ENCODE measurements at regions not wholly inside any gene's neighbourhood (a gene's known extent, or its start where the extent isn't known, plus 50 kb on each side); places are given as distances from the start of the nearest gene placed in this dataset.

DNA sequence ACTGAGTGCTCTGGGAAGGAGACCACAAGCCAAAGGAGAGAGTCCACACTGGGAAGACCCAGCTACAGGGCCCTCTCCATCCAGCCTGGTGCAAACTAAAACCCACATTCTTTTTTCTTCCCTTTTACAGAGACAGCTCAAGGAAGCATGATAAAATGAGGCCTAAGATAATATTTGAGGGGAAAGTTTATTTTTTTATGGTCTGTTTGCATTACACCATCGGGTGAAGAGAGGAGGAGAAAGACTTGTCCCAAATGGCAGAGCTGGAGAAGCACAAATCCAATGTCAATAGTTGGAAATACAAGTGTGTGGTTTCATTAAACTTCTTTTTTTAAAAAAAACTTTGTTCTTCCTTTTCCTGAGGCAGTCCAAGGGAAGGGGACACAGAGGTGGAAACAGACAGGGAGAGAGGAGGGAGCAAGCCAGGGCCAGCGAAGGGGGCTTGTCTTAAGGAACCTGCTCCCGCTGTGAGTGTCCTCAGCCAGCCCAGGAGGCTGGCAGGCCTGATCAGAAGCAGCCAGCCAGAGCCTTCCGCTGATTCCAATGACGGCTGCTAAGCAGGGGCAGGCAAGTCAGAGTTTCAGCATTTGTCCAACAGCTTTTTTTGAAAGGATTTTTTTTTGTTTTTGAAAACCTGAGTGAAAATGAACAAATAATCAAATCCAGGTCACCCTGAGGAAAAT lies 203.8 kb upstream of the SIX2 start:
- peak; percentile 10 for DNase-seq (ENCODE audit: low read depth)

DNA sequence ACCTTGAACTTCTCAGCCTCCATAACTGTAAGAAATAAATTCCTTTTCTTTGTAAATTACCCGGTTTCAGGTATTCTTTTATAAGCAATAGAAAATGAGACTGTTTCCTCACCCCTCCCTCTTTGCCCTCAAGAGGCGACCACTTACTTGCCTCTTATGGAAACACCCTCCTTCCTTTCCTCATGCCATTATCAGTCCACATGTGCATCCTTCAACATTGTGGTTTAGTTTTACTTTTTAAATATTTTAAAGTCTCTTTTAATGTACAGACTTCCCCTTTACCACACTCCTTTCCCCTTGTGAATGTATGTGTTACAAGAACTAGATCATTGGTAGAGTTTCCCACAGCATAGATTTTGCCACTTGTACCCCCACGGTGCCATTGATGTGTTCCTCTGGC lies 202.4 kb upstream of the SIX2 start:
- DNase-seq (ENCODE audit: low read depth): no peak

DNA sequence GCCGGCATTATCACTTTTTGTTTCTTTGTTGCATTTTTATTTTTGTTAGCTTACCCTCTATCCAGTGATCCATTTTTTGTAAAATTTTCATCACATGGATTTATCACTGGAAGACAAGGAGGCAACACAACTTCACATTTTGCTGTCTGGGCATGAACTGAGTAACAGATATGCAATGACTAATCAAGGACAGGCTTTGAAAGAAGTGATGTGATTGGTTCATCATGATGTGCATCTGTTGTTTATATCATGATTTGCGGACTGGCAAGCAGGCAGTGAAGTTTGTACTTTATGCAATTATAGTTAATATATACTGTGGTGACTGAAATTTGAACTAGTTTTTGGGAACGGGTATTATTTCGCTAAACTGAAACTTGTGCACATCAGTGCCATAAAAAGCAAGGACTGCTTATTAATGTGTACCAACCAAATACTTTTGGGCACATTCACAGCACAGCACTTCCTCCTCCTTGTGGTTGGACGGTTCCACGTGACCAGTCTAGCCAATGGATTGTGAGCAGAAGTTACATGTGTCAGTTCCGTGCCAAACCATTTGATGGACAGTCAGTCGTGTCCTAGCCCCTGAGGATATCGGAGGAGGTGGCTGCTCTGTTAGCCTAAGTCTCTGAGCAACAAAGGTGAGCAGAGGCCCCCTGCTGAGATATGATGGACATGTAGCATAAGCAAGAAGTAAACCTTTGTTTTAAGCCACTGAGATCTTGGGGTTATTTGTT lies 201.4 kb upstream of the SIX2 start:
- DNase-seq (ENCODE audit: low read depth): peak; percentile 16

DNA sequence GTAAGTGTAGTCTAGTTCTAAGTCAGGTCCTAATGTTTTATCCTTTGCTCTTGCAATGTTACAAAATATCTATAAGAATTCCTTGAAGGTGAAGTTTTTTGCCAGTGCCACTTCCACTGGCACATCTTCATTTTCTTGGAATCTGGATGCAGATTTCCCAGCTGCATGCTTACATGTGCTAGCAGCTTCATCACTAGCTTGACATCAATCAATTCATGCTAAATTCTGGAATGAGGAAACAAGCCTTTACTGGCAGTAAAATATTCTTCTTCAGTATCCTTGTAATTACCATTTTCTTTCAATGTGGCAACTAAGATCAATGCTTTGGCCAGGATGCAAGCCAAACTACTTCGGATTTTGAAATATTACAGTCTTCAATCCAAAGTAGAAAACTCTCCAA lies 200.6 kb upstream of the SIX2 start:
- DNase-seq (ENCODE audit: low read depth): no peak

DNA sequence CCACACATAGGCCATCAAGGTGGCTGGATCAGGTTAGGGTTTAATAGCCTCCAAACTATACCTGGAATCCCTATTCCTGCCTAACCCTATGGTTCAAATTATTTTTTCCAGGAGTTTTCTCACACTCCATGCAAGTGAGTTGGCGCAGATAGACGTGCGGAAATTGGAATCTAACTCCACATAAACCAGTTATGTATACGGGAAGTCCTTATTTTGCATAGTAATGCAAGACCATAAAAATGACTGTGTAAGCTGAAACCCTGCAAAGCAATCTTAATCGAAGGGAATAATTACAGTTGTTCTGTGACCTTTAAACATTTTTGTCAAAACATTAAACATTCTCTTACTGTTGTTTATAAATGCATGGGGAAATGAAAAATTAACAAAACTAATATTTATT lies 200.1 kb upstream of the SIX2 start:
- DNase-seq (ENCODE audit: low read depth): no peak

DNA sequence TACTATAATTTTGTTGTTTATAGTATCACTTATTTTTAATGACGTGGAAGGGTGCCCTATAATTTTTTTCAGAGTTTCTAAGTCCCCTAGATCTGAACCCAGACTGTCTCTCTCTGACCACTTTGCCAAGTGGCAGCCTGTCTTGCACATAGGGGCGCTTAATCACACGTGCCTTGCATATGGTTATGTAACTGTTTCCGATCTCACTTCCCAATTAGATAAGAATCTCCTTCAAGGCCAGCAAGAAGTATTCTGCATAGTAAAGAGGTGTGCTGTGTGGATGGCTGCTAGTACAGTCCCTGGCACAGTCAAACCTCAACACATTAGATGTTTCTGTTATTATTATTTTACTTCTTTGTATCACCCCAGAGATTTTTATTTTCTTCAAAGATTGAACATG lies 197.8 kb upstream of the SIX2 start:
- no peak for DNase-seq (ENCODE audit: low read depth)

DNA sequence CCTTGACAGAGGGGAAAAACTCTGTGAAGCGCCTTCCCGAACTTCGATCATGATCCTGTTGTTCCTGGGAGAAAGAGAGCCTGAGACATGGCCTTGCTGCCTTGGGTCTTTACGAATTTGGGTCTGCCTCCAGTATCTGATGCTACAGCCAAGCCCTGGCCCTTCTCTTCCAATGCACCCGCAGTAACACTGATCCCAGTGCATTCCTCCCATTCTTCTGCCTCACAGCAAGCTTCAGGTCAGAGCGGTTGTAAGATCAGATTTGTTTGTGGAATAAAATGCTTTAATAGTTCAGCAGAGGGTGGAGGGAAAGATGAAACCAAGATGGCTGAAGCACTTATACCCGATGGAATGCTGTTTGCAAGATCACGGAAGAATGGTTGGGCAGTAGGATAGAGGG lies 196.7 kb upstream of the SIX2 start:
- DNase-seq (ENCODE audit: low read depth): no peak

DNA sequence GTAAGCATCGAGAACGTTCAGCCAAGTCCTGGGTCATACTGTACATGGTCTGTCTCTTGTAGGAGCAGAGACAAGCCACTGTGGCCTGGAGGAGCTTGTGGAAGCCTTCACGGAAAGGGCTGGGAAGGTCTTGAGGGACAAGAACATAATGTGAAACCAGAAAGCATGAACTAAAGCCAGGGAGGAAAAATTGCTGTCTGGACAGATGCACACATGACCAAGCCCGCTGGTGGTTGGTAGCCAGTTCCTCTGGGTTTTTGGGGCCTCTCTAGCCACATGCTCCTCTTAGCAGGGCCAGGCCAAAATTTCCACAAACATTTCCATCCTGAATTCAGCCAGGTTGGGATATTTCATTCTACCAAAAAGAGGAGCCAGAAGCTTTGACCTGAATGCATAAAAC lies 196.2 kb upstream of the SIX2 start:
- no peak for DNase-seq (ENCODE audit: low read depth)

DNA sequence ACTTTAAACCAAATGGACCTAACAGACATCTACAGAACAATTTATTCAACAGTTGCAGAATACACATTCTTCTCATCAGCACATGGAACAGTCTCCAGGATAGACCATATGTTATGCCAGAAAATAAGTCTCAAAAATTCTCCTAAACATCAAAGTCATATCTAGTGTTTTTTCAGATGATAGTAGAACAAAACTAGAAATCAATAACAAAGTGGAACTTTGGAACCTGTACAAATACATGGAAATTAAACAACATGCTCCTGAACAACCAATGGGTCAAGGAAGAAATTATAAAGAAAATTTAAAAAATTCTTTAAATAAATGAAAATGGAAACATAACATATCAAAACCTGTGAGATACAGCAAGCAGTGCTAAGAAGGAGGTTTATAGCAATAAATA lies 194.1 kb upstream of the SIX2 start:
- no peak for DNase-seq (ENCODE audit: low read depth)

DNA sequence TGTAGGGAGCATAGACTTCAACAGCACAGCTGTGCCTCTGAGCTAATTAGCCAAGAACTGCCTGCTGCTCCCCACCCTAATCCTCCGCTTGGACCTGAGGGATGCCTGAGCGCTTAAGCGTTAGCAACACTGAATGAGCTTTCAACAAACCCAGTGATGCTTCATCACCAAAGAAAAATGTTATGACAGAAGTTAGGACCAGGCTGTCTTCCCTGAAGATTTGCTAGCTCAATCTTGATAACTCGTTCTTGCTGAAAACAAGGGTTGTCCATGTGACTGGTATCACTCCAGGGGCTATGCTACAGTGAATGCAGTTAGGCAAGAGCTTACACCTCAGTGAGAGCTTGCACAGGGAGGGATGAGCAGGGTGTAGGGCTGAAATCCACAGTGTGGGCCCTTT lies 190.7 kb upstream of the SIX2 start:
- DNase-seq (ENCODE audit: low read depth): peak; percentile 60

DNA sequence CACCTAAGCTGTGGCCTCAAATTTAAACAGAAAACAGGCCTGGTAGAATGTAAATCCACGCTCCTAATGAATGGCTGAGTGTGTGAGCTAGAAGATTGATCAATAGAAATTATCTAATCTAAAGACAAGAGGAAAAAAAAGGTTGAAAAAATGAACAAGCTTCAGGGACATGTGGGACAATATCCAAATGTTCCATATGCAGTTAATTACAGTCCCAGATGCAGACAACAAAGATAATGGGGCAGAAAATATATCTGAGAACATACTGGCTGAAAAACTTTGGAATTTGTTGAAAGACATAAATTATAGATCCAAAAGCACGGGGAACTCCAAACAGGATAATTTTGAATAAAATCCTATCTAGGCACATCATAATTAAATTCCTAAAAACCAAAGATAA lies 186.7 kb upstream of the SIX2 start:
- no peak for DNase-seq (ENCODE audit: low read depth)

DNA sequence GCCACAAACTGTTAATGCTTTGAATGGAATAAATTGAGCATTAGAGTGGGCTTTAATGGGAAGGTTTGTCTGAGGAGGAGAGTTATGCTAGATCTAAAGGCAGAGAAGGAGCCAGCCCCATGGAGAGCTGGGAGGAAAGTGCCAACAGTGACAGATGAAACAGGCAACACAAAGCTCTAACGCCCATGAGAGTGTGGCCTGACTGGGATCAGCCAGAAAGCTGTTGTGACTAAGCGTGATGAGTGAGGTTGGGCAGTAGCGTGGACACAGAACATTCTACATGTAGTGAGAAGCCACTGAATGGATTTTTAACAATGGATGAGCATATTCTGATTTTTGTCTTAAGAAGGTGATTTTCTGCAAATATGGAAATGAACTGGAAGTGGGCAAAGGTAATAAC lies 185.3 kb upstream of the SIX2 start:
- no peak for DNase-seq (ENCODE audit: low read depth)

DNA sequence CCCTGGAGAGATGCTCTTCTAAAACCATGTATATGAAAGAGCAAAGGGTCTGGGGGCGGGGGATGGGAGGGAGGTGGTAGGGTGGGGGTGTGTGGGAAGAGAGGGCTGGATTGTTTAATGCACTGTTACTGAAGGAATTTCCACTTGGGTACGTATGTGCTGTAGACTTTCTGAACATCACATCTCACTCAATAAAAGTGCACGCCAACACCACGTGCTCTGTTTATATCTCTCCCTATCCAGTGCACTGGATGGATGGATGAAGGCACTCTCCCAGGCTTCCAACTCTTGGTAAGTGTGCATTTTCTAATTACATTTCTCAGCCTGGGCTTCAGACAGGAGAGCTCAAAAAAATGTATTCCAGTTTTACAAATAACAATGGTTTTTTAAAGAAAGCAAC lies 184.3 kb upstream of the SIX2 start:
- no peak for DNase-seq (ENCODE audit: low read depth)

DNA sequence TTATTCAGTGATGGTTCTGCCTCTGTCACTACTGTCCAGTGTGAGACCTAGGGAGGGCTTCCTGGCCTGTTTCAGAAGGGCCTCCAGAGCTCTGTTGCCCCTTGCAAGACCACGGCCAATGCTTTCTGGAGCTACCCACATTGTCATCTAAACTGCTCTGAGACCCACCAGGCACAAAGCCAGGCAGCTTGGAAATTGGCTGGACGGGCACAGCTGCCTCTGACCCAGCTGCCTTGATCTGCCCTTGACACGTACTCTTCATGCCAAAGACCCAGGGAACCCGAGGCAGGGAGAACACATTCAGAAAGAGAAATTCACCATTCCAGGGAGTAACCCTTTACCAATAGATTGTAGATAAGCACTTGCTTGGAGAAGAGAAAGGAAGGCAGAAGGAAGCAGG lies 183.7 kb upstream of the SIX2 start:
- DNase-seq (ENCODE audit: low read depth): no peak

DNA sequence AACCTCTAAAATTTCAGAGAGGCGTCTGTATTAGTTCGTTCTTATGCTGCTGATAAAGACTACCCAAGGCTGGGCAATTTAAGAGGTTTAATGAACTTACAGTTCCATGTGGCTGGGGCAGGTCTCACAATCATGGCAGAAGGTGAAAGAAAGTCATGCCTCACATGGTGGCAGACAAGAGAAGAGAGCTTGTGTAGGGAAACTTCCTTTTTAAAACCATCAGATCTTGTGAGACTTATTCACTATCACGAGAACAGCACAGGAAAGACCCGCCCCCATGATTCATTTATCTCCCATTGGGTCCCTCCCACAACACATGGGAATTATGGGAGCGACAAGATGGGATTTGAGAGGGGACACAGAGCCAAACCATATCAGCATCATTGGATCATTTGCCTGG lies 183.2 kb upstream of the SIX2 start:
- no peak for DNase-seq (ENCODE audit: low read depth)

DNA sequence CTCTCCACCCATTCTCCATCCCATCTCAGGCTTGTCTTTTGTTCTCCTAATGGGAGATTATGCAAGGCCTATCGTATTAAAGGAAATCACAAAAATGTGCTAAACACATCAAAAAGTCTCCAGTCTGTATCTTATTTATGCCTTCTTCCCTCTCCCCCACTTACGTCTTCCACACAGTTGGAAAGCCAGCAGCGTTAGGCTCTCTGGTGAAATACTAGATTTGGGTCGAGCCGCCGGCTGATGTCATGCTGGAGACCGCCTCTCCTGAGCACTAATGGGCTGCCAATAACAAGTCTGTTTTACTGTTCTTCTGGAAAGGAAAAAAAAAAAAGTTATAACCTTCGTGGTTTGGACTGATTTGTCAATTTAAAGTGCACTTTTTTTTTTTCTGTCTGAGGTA lies 182.7 kb upstream of the SIX2 start:
- no peak for DNase-seq (ENCODE audit: low read depth)

DNA sequence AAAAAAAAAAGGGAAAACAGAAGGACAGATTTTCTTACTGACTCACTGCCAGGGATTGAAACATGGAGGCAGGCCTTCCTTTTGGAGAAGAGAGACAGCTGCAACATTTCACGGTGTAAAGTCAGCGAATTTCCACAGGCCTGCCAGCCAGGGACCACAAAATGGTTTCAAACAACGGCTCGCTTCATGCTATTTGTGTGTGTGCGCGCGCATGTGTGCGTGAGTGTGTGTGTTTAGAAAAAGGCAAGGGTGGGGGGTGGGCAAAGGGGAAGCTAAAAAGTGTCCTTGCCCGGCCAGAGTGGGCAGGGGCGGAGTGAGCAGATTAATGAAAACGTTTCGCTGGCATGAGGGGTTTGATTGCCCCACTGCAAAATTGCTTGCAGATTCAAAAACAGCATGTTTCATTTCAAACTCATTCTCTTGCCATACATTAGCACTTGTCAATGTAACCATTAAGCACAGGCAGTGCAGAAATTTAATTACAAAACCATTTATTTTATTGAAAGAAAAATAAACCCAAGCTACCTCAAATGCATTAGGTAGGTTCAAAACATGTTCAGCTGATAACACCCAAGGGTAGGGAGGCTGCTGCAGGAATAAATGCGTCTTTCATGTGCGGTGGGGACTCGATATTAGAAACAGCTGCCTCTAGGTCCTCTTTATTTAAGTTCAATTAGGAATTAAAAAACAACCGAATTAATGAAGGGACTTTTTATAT lies 182.1 kb upstream of the SIX2 start:
- DNase-seq (ENCODE audit: low read depth): no peak

DNA sequence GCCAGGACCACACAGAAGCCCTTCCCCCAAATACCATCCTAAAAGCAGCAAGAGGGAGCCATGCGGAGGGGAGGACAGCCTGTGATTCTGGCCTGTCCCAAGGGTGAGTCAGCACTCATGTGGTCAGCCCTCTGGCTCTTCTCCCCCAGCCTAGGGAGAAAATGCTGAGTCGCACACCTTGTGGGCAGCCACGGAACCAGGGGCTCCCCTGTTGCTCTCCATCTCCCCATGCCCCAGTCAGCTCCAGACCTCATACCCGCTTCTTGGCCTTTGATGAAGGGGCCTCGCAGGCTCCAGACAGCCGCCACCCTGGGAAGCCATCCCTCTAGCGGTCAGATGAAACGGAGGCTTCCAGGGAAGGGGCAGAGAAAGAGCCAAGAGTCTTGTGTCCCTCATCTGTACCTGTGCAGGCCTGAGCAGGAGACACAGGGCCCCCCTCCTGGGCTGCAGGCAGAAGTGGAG lies 181.3 kb upstream of the SIX2 start:
- DNase-seq (ENCODE audit: low read depth): peak; percentile 71

DNA sequence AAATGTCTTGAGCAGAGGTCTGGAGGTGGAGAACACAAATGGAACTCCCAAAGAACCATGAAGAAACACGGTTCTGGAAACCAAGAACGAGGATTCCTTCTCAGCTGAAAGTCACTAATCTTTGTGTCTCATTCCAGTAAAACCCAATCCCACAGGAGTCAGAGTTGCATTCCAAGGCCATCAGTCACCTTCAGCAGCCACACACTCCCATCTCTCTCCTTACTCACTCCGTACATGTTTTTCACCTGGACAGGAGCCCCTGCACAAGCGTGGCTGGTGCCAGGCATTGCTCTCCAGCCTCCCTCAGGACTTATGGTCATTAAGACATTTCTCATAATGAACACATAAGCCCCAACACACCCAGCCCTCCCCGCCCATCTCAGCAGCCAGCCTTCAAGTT lies 175.4 kb upstream of the SIX2 start:
- DNase-seq (ENCODE audit: low read depth): peak; percentile 81

DNA sequence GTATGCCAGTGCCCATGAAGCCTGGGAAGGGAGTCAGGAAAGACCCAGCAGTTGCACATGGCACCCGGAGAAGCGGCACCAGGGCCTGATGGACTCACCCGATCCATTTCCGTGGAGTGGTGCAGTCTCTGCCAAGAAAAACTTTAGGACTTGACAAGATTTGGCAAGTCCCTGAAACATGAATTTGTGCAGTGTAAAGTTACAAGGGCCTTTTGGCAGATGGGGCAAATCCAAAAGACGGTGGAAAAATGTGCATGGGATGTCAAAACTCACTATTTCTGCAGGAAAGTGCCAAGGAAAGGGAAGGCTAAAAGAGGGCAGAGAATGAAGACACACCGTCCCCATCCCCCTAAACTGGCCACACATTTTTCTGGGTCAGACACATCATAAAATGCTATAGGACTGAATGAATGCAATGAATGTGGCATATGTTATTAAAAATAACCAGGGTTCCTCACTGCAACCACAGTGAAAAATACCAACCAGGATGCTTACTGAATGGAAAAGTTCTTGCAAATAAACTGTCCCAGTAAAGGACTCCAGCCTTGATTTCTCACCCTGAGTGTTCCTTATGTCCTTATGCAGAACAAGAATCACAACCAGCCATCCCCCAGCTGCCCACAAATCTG lies 173.5 kb upstream of the SIX2 start:
- peak; percentile 69 for DNase-seq (ENCODE audit: low read depth)

DNA sequence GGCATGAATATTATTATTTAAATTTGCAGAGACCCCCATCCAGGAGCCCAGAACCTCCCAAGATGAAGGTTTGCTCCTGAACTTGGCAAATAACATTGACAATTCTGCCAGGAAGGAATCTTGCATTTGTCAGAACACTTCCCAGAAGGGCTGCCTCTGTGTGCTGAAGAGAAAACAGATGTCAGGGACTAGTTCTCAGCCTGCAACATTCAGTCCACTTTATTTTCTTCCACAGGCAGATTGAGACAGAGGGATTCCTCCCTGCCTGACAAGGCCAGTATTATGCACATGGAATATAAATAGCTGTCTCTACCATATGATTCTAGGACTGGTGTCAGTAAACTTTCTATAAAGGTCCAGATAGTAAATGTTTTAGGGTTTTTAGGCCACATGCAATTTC lies 171.5 kb upstream of the SIX2 start:
- DNase-seq (ENCODE audit: low read depth): peak; percentile 47

DNA sequence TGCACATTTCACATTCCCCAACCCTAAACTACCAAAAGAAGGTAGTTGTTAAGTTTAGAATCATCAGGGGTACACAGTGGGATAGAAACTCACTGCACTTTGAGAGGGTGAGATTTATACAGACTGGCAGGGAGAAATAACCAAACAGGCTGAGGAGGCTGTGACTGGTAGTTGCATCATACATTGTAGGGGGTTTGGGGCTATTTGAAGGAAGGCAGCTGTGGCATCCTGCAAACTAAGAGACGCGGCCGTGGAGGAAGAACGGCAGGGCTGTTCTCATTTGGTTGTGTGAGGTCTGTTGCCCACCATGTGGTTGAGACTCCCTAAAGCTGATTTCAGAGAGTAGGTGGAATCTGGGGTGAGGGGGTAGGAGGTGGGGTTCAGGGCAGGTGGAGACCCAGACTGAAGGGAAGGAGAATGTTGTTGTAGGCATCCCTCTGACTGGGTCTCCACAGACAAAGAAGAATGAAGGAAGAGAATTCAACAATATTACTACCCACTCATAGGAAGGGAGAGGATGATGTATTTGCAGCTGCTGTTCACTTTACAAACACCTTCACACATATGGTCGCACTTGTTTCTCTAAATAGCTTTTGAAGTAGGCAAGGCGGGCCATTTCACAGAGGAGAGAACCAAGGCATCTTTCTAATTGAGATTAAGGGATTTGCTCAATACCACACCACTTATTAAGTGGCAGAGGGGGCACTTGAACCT lies 170.9 kb upstream of the SIX2 start:
- DNase-seq (ENCODE audit: low read depth): peak; percentile 39

Data from EH (cell line).